ENCODE measurements at regions not wholly inside any gene's neighbourhood (a gene's known extent, or its start where the extent isn't known, plus 50 kb on each side); places are given as distances from the start of the nearest gene placed in this dataset.

- Histone ChIP-seq H3K4me3 (no peak overlapping the region), H3K27ac (no peak overlapping the region), H3K27me3 (peaks cover 77% of the 10 kb centered on the region), H3K9me3 (no peaks in the 10 kb centered on the region), H3K4me1 (no peaks in the 10 kb centered on the region), H3K36me3 (no peaks in the 10 kb centered on the region)
- no peak for TF ChIP-seq POLR2A (IDR thresholded peaks at IDR 0.05)
- TF ChIP-seq CTCF (IDR thresholded peaks at IDR 0.05) = no peak
- TF ChIP-seq EP300 (IDR thresholded peaks at IDR 0.05) = no peak
- no peak for TF ChIP-seq POLR2AphosphoS5 (IDR thresholded peaks at IDR 0.05)
- DNase-seq (ENCODE audit: low spot score in 2 of 2) = peak; percentile 29 to 54
- 58% methylated on average over 2 of the region's 3 CpGs for WGBS
These were observed 59.5 kb downstream of the KLHDC7A start for GRCh38 chr1:18540136-18540765.

DNA sequence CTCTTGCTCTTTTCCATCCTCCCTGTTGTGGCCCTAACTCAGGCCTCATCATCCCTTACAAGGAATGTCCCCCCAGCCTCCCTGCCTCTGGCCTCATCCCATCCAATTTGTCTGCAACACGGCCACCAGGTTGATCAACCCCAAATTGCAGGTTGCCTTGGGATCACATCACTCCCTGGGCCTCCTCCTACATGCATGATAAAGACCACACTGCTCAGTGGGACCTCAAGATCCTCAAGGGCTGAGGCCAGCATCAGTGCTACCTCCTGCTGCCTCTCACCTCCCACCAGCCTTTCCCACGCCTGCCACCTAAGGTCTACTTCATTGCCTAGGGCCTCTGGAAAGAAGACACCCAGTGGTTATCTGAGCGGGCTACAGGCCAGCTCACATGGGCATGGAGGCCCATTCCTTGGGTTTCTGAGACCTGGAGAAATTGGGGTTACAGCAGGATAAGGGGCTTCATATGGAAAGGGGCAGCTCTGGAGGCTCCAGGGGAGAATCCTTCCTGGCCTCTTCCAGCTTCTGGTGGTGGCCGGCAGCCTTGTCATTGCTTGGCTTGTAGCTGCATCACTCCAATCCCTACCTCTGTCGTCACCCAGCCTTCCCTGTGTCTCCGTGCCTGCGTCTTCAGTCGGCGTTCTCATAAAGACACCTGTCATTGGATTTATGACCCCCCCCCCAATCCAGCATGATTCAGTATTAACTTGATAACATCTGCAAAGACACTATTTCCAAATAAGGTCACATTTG, 60.5 kb downstream of the KLHDC7A start:
- Histone ChIP-seq H3K9me3 (no peaks in the 10 kb centered on the region), H3K36me3 (no peaks in the 10 kb centered on the region), H3K4me1 (no peaks in the 10 kb centered on the region), H3K27ac (no peak overlapping the region), H3K27me3 (peaks cover 82% of the 10 kb centered on the region), H3K4me3 (no peak overlapping the region)
- DNase-seq (ENCODE audit: low spot score in 2 of 2) = peak; percentile 20 to 71
- TF ChIP-seq CTCF (IDR thresholded peaks at IDR 0.05) (no peak), POLR2AphosphoS5 (IDR thresholded peaks at IDR 0.05) (no peak), EP300 (IDR thresholded peaks at IDR 0.05) (no peak), POLR2A (IDR thresholded peaks at IDR 0.05) (no peak)
- 85% methylated on average over 9 of the region's 9 CpGs for WGBS

- TF ChIP-seq CTCF (IDR thresholded peaks at IDR 0.05) (no peak), POLR2A (IDR thresholded peaks at IDR 0.05) (no peak)
- Histone ChIP-seq H3K36me3 (no peaks in the 10 kb centered on the region), H3K27ac (no peak overlapping the region), H3K4me3 (no peak overlapping the region), H3K4me1 (no peaks in the 10 kb centered on the region), H3K27me3 (peaks cover 74% of the 10 kb centered on the region), H3K9me3 (no peaks in the 10 kb centered on the region)
- 29% methylated on average over 8 of the region's 8 CpGs for WGBS
- DNase-seq (ENCODE audit: low spot score in 2 of 2) = peak in 1 of 2 donors; percentile 22
These were observed 61.6 kb downstream of the KLHDC7A start for GRCh38 chr1:18542351-18542750.

GRCh38 chr1:18546026-18546425, 65.3 kb downstream of the KLHDC7A start:
- TF ChIP-seq CTCF (IDR thresholded peaks at IDR 0.05) = no peak
- TF ChIP-seq EP300 (IDR thresholded peaks at IDR 0.05) = no peak
- no peak for TF ChIP-seq POLR2AphosphoS5 (IDR thresholded peaks at IDR 0.05)
- TF ChIP-seq POLR2A (IDR thresholded peaks at IDR 0.05) = no peak
- Histone ChIP-seq H3K4me1 (peaks cover 2% of the 10 kb centered on the region), H3K9me3 (no peaks in the 10 kb centered on the region), H3K4me3 (no peak overlapping the region), H3K36me3 (no peaks in the 10 kb centered on the region), H3K27ac (no peak overlapping the region), H3K27me3 (peaks cover 80% of the 10 kb centered on the region)
- no peak for DNase-seq (ENCODE audit: low spot score in 2 of 2)
- WGBS = 45% methylated on average over 8 of the region's 8 CpGs

GRCh38 chr1:18547460-18547859, 66.7 kb downstream of the KLHDC7A start:
- Histone ChIP-seq H3K36me3 (no peaks in the 10 kb centered on the region), H3K27me3 (peaks cover 77% of the 10 kb centered on the region), H3K4me1 (peaks cover 2% of the 10 kb centered on the region), H3K27ac (no peak overlapping the region), H3K9me3 (no peaks in the 10 kb centered on the region), H3K4me3 (no peak overlapping the region)
- DNase-seq (ENCODE audit: low spot score in 2 of 2) = no peak
- 66% methylated on average over 3 of the region's 4 CpGs for WGBS
- TF ChIP-seq POLR2AphosphoS5 (IDR thresholded peaks at IDR 0.05) (no peak), CTCF (IDR thresholded peaks at IDR 0.05) (no peak), EP300 (IDR thresholded peaks at IDR 0.05) (no peak), POLR2A (IDR thresholded peaks at IDR 0.05) (no peak)

All from suprapubic skin (tissue), 4 donors.